ENCODE measurements at regions not wholly inside any gene's neighbourhood (a gene's known extent, or its start where the extent isn't known, plus 50 kb on each side); places are given as distances from the start of the nearest gene placed in this dataset.

DNA sequence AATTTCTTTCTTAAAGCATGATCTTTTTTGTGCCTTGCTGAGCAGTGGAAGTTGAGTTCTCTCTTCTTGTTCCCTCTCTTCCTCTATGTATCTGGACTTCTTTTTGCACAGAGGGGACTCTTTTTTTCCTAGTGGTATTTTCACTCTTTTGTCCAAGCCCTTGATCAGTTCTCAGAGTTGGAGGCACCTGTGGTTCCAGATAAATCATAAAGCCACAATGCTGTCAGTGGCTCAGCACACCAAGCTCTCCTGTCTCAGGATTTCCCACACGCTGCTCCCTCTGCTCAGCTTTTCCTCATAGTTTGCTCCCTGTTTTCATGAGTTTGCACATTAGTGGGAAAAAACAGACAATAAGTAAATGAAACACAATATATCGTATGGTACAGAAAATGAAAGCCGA is 110.3 kb upstream of the ZNF608 start:
- TF ChIP-seq, protein P1, sequence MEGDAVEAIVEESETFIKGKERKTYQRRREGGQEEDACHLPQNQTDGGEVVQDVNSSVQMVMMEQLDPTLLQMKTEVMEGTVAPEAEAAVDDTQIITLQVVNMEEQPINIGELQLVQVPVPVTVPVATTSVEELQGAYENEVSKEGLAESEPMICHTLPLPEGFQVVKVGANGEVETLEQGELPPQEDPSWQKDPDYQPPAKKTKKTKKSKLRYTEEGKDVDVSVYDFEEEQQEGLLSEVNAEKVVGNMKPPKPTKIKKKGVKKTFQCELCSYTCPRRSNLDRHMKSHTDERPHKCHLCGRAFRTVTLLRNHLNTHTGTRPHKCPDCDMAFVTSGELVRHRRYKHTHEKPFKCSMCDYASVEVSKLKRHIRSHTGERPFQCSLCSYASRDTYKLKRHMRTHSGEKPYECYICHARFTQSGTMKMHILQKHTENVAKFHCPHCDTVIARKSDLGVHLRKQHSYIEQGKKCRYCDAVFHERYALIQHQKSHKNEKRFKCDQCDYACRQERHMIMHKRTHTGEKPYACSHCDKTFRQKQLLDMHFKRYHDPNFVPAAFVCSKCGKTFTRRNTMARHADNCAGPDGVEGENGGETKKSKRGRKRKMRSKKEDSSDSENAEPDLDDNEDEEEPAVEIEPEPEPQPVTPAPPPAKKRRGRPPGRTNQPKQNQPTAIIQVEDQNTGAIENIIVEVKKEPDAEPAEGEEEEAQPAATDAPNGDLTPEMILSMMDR (IDR thresholded peaks at IDR 0.05), result no peak
- no peak for TF ChIP-seq POLR2A (IDR thresholded peaks at IDR 0.05)

Measured in lower leg skin (tissue), 3 donors.